Mesothelial cell of epicardium (in vitro differentiated cells): ENCODE measurements at regions not wholly inside any gene's neighbourhood (a gene's known extent, or its start where the extent isn't known, plus 50 kb on each side); places are given as distances from the start of the nearest gene placed in this dataset.

ENCODE experiments used
- DNase-seq, 2 experiments: peaks; one replicate each; pipeline ENCODE4 v3.0.0; 2021; ENCODE audit warnings: low spot score in 2 of 2; ENCODE audit not compliant: unreplicated experiment in 2 of 2
- H3K27ac Mint-ChIP-seq: 2 replicates; pipeline ENCODE4 v1.8.0; 2021; ENCODE audit warnings: mixed read lengths
- H3K27me3 Mint-ChIP-seq: 2 replicates; pipeline ENCODE4 v1.8.0; 2021; ENCODE audit warnings: low read depth, mixed read lengths
- H3K36me3 Mint-ChIP-seq: 2 replicates; pipeline ENCODE4 v1.8.0; 2021; ENCODE audit warnings: mixed read lengths
- H3K4me1 Mint-ChIP-seq: 2 replicates; pipeline ENCODE4 v1.8.0; 2021; ENCODE audit warnings: mixed read lengths
- H3K4me3 Mint-ChIP-seq: 2 replicates; pipeline ENCODE4 v1.8.0; 2021; ENCODE audit warnings: mild to moderate bottlenecking, moderate library complexity, mixed read lengths
- H3K9me3 Mint-ChIP-seq: 2 replicates; pipeline ENCODE4 v1.8.0; 2021; ENCODE audit warnings: mixed read lengths
- TF ChIP-seq, protein P1 (sequence below): fragments of 200-600 bp; sonication (generic); IDR thresholded peaks from one replicate; pipeline ENCODE4 v1.5.0; 2021; ENCODE audit warnings: antibody characterized with exemption; ENCODE audit not compliant: unreplicated experiment

DNA sequence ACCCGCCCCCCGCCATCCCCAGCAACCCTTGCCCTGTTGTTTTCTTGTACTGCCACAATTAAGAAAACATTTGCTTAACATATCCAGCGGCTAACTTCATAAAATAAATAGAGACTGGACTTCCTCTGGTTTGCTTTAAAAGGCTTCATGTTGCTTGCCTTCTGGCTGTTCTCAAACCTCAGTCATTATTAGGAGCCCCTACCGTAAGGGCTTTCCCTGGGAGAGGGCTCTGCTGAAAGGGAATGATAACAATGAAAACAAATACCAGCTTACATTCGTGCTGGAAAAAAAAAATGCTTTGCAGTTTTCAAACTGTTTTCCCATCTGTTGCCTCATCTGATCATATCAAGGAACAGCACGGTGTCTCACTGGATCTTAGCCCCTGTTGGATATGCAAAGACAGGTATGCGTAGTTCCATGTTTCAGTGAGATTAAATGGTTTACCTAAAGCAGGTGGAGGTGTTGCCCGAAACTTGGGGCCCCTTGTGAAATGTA lies 77.2 kb upstream of the VGLL4 start:
- peak overlapping the region; percentile 91 for H3K4me3 Mint-ChIP-seq
- no peaks in the 10 kb centered on the region for H3K9me3 Mint-ChIP-seq
- peak overlapping the region; percentile 99 for H3K27ac Mint-ChIP-seq
- DNase-seq: no peak
- H3K4me1 Mint-ChIP-seq: peaks cover 43% of the 10 kb centered on the region
- H3K27me3 Mint-ChIP-seq: peaks cover 10% of the 10 kb centered on the region
- H3K36me3 Mint-ChIP-seq: no peaks in the 10 kb centered on the region
- TF ChIP-seq, protein P1, sequence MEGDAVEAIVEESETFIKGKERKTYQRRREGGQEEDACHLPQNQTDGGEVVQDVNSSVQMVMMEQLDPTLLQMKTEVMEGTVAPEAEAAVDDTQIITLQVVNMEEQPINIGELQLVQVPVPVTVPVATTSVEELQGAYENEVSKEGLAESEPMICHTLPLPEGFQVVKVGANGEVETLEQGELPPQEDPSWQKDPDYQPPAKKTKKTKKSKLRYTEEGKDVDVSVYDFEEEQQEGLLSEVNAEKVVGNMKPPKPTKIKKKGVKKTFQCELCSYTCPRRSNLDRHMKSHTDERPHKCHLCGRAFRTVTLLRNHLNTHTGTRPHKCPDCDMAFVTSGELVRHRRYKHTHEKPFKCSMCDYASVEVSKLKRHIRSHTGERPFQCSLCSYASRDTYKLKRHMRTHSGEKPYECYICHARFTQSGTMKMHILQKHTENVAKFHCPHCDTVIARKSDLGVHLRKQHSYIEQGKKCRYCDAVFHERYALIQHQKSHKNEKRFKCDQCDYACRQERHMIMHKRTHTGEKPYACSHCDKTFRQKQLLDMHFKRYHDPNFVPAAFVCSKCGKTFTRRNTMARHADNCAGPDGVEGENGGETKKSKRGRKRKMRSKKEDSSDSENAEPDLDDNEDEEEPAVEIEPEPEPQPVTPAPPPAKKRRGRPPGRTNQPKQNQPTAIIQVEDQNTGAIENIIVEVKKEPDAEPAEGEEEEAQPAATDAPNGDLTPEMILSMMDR: no peak

DNA sequence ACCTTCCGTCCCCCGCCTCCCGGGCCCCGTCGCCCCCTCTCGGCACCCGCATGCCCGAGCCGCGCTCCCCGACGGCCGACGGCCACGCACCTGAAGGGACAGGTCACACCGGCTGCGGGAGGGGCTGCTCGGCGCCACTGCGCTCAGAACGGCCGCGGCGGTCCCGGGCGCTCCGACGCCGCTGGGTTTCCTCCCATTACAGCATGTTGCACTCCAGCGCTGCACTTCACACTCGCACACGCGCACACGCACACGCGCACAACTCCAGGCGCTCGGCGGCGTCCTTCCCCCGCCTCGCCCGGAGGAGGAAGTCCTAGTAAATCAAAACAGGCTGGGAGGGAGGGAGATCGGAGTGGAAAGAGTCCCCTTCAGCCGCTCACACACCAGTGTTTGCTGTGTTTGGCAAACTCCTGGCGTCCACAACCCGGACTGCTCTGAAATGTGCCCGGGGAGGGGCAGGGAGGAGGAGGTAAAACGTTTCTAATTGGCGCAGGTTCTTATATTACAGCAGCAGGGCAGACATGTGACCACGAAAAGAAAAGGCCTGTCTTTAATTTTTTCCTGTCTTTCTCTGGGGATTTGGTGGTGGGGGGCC lies 76.7 kb upstream of the VGLL4 start:
- peak overlapping the region; percentile 99 for H3K27ac Mint-ChIP-seq
- H3K27me3 Mint-ChIP-seq: peaks cover 5% of the 10 kb centered on the region
- DNase-seq: peak; percentile 48 to 73
- H3K4me1 Mint-ChIP-seq: peaks cover 46% of the 10 kb centered on the region
- peak overlapping the region; percentile 91 for H3K4me3 Mint-ChIP-seq
- no peaks in the 10 kb centered on the region for H3K36me3 Mint-ChIP-seq
- H3K9me3 Mint-ChIP-seq: no peaks in the 10 kb centered on the region
- TF ChIP-seq, protein P1: no peak

DNA sequence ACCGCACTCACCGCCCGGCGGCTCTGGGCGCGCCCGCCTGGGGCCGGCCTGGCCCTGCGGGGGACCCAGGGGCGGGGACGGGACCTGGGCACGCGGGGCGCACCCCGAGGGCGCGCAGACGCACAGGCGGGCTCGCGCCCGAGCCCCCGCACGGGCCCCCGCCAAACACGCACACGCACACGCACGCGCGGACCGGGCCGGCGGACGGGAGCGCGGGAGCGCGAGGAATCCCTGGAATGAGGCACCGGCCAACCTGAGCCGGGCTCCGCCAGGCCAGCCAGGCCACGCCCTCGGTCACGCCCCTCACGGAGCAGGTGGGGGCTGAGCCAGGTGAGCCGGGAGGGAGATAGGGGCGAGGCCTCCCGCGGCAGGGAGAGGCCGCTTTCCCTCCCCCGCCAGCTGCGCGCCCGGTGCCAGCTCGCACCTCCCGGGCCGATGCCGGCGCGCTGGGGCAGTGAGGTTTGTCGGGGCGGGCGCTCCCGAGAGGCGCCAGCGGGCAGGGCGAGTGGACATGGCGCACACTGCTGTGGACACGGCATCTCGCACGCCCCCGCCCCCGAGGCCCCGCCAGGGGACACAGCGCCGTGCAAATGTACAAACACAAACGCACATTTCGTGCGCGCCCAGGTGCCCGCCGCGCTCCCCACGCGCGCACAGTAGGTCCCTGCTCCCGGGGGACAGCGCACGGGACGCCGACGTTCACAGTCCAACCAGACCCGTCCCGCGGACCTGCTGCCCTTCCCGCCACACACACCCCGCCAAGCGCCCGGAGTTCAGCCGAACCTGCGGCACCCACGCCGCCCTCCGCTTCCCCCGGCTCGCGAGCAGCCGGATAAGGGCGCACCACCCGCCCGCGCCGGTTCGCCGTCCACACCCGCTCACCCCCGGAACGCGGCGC lies 75.9 kb upstream of the VGLL4 start:
- DNase-seq: peak; percentile 90 to 94
- Mint-ChIP-seq H3K9me3 (no peaks in the 10 kb centered on the region), H3K27ac (peak overlapping the region; percentile 88), H3K4me1 (peaks cover 46% of the 10 kb centered on the region), H3K27me3 (peaks cover under 1% of the 10 kb centered on the region), H3K36me3 (no peaks in the 10 kb centered on the region), H3K4me3 (peak overlapping the region; percentile 91)
- TF ChIP-seq, protein P1: no peak

DNA sequence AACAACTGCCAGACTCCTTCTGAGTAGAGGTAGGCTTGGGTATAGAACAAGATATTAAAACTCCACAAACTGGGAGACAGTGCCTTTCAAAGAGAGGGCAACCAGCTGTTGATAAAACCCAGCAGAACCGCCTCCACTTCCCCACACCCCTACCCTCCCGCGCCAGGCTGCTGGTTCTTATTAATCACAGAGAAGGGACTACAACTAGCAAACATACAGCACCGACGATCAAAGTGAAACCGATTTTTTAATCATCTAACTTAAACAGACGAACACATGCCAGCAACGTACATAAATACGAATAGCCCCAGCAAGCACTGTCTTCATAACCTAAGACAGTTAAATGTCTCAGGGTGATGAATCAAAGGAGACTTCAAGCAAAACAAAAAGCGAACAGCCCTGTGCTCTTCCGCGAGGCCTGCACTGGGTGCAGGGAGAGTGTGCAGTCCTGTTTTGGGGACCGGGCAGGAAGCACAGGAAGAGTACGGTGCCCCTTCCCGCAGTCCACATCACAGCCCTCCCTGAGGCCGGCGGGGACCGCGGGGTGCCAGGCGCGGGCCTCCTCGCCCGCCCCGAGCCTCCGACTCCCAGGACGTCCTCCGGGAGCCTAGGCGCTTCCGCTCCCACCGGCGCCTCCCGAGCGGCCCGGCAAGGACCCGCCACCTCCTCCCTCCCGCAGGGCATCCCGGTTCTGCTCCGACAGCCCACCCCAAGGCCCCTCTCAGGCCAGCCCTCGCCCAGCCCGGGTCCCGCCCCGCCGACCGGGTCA lies 75.1 kb upstream of the VGLL4 start:
- peak overlapping the region; percentile 88 for H3K4me3 Mint-ChIP-seq
- peak; percentile 42 to 64 for DNase-seq

More for the DNA sequence above, 75.1 kb upstream of the VGLL4 start:
- no peaks in the 10 kb centered on the region for H3K27me3 Mint-ChIP-seq
- H3K4me1 Mint-ChIP-seq: peaks cover 46% of the 10 kb centered on the region
- TF ChIP-seq, protein P1: no peak
- peak overlapping the region; percentile 99 for H3K27ac Mint-ChIP-seq
- no peaks in the 10 kb centered on the region for H3K9me3 Mint-ChIP-seq
- no peaks in the 10 kb centered on the region for H3K36me3 Mint-ChIP-seq
